ENCODE measurements at regions not wholly inside any gene's neighbourhood (a gene's known extent, or its start where the extent isn't known, plus 50 kb on each side); places are given as distances from the start of the nearest gene placed in this dataset.
"Not testable (repeated sequence)": the region's sequence is repeated elsewhere in the genome, so short reads cannot be mapped to it uniquely, and the experiment has no call there.

DNA sequence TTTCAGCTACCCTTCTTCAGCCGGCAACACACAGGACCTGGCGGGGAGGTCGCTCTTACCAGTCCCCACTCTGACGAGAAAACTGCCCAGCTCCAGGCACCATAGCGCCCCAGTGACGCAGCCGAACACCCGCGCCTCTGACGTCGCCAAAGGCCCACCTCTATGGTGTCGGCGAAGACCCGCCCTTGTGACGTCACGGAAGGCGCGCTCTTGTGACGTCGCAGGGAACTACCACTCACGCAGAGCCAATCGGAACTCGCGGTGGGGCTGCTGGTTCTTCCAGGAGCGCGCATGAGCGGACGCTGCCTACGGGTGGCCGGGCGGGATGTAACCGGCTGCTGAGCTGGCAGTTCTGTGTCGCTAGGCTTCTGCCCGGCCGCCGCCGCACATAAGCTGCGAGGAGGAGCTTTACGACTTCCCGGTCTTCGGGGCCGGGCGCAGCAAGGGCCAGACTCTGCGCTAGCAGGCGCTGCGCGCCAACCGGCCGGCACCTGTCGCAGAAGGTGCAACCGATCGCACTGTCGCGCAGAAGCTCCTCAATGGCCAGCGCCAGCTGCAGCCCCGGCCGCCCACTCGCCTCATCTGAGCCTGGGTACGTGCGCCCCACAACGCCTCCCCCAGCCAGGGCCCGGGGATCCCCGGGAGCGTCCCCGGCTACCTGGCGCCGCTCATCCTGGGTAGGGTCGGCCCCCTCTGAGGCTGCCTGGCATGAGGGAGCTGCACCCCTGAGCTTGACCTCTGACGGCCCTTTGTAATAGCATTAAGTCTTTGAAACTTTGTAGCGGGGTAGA, 121.3 kb upstream of the FBXO28 start:
- DNase-seq (ENCODE audit: low read depth) = peak; percentile 98

DNA sequence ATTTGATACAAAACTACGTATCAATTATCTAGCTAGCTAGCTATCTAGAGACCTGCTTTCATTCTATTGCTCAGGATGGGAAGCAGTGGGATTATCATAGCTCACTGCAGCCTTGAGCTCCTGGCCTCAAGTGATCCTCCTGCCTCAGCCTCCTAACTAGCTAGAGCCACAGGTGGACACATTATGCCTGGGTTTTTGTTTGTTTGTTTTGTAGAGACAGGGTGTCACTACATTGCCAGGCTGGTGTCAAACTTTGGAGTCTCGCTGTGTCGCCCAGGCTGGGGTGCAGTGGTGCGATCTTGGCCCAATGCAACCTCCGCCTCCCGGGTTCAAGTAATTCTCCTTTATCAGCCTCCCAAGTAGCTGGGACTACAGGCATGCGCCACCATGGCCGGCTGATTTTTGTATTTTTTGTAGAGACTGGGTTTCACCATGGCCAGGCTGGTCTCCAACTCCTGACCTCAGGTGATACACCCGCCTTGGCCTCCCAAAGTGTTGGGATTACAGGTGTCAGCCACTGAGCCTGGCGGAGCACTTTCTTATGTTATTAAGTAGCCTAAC, 122.5 kb upstream of the FBXO28 start:
- DNase-seq (ENCODE audit: low read depth) = not testable (repeated sequence)

DNA sequence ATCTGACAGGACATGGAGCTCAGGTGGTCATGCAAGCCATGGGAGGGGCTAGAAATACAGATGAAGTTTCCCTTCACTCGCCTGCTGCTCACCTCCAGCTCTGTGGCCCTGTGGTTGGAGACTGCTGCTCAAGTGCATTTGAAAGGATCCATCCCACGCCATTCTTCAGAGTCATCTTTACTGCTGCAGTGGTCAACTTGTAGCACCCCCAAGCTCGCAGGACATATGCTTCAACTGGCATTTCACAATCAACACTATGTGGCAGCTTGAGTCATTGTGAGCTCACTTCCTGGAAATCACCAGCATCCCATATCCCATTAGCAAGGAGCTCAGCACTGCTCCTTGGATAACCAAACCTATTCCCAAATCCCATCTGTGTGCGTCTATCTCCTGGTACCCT, 116.2 kb upstream of the TP53BP2 start:
- DNase-seq (ENCODE audit: low read depth) = peak; percentile 63

DNA sequence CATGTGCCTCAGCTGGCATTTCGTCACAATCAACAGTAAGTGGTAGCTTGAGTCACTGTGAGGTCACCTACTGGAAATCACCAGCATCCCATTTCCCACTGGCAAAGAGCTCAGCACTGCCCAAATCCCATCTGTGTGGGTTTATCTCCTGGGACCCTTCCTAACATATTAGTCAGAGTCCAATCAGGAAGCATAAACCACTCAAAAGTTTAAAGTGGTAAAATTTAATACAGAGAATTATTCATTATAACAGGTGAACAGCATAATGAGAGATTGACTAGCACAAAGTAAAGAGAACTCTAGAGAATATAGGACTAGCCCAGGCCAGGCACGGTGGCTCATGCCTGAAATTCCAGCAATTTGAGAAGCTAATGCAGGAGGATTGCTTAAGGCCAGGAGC, 107.1 kb upstream of the TP53BP2 start:
- DNase-seq (ENCODE audit: low read depth) = peak; percentile 65

DNA sequence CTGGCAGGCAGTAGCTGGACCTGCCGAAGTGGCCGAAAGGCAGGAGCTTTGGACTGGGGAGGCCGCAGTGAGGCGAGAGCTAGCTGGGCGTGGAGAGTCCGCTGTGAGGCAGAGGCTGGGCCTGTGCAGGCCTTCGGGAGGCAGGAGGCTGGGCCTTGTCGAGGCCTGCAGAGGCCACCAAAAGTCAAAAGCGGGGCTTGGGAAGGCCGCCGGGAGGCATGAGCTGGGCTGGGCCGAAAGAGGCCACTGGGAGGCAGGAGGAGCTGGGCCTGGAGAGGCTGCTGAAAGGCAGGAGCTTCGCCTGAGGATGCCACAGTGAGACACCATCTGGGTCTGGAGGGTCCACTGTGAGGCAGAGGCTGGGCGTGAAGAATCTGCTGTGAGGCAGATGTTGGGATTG, 105.8 kb upstream of the TP53BP2 start:
- DNase-seq (ENCODE audit: low read depth) = not testable (repeated sequence)

DNA sequence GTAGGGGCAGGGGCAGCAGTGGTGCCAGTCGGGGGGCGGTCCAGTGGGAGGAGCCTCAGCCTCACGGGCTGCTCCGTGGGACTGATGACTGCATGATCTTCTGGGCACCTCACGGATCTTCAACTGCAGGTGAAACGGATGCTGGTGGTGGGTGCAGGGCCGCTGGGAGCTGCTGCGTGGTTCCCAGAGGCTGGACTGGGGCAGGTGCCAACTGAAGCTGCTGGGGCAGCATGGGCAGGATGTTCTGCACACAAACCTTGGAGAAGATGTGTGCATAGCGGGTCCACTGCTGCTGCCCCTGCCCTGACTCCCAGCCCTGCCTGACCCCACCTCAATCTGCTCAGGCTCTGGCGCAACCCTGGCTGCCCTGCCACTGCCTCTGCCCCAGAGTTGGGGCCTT, 104.2 kb upstream of the TP53BP2 start:
- not testable (repeated sequence) for DNase-seq (ENCODE audit: low read depth)

DNA sequence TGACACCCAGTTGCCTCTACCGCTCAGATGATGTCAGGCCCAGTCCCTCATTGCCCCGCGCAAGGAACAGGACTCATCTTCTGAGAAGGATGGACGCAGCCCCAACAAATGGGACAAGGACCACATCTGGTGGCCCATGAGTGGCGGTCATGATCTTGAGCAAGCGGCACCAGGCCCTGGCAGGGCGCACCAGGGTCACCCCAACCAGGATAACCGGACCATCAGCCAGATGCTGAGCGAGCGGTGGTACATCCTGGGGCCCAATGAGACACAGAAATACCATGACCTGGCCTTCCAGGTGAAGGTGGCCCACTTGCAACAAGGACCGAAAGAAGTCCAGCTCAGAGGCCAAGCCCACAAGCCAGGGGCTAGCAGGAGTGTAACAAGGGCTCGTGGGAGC, 102.3 kb upstream of the TP53BP2 start:
- not testable (repeated sequence) for DNase-seq (ENCODE audit: low read depth)

DNA sequence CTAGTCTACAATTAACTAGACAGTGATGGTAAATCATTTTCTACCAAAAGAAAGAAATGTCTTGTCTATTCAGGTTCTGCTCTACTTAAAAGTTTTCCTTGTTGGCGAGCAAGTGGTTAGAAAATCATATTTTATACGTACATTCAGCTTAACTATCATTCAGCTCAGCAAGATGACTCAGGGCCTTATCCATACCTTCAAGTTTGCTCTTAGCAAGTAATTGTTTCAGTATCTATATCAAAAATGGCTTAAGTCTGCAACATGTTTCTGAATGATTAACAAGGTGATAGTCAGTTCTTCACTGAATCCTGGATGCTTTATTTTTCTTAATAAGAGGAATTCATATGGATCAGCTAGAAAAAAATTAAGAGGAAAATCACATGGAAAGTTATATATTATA, 90.8 kb upstream of the TP53BP2 start:
- DNase-seq (ENCODE audit: low read depth) = not testable (repeated sequence)

DNA sequence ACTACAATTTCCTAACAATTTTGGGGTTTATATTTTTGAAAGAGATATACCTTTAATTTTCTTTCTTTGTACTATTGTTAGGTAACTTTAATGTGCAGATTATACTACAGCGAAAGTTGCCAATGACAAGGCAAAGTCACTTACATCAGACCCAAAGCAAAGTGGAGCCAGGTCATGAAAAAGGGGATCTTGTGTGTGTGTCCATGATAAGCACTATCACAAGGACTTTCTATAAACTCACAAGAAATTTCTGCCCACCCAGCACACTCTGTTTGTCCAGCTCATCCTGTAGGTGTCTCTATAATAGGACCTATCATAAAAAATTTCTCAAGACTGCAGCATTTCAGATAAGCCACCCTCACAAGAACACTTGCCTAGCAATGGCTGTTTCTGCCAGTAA, 85.7 kb upstream of the TP53BP2 start:
- DNase-seq (ENCODE audit: low read depth) = not testable (repeated sequence)

DNA sequence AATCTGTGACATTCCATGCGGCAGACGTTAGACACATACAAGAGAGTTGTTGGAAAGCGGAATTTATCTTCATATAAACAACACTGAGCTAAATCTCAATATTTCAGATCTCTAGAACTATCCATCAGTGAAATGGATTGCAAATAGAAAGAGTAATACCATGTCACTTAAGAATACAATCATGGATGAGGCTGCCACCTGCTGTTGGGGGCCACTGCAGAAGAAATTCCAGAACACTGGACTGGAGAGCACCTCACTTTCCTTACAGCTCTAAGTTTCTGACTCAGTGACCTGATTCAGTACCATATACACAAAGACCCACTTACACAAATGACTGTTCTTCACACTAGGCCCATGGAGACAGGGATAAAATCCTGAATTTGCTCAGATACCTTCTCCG, 75.1 kb upstream of the TP53BP2 start:
- not testable (repeated sequence) for DNase-seq (ENCODE audit: low read depth)

DNA sequence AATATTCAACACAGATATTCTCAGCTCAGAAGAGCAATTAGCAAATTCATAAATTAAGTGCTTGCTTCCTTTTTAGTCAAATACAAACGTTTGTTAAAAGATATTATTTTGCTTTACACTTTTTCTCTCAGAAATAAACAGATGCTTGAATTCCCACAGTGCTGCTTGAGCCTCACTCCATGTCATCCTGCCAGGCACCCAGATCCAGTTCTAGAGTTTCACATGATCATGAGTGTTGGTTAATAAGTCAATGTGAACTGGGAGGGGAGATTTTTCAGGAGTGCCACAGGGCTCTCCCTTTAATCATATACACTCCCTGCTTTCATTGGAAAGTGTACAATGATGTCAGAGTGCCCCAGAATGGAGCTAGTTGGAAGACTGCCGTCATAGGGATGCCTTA, 69.7 kb upstream of the TP53BP2 start:
- not testable (repeated sequence) for DNase-seq (ENCODE audit: low read depth)

DNA sequence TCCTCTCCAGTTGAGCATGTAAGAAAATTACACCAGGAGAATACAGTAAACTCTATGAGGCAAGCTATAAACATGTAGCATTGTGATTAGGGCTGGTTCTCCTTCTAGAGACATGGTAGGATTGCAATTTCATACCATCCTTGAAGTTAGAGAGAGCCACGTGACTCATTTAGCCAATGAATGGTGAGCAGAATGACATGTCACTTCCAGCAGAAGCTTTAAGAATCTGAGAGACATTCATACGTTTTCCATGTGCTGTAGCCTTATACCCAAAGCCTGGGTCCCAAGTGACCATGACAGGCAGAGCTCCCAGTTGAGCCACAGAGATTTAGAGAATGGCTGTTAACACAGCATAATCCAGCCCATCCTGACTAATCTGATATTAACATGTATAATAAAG, 68.0 kb upstream of the TP53BP2 start:
- not testable (repeated sequence) for DNase-seq (ENCODE audit: low read depth)

DNA sequence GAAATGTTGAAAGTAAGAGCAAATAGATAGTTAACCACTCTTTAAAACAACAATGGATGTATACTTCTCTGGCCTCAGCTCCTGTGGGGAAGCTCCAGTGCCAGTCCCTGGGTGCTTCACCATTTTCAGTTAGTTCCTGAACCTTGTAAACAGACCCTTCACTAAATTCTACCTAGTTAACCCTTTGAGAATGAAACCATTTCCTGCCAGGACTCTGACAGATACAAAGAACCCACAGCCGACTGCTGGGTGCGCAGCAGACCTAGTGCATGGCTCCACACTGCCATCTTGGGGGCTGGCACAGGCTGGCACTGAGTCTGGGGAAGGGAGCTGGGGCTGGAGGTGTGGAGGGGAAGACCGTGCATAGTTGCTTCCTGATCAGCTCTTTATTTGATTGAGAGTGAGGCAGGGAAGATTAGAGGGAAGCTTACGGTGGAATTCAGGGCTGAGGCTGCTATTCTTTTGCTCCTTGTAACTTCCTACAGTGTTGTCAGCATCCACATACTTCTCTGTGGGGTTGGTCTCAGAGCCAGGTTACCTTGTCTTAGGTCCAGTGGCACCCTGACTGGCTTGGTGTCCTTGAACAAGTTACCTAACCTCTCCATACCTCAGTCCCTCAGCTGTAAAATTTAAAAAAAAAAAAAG, 62.3 kb upstream of the TP53BP2 start:
- not testable (repeated sequence) for DNase-seq (ENCODE audit: low read depth)

DNA sequence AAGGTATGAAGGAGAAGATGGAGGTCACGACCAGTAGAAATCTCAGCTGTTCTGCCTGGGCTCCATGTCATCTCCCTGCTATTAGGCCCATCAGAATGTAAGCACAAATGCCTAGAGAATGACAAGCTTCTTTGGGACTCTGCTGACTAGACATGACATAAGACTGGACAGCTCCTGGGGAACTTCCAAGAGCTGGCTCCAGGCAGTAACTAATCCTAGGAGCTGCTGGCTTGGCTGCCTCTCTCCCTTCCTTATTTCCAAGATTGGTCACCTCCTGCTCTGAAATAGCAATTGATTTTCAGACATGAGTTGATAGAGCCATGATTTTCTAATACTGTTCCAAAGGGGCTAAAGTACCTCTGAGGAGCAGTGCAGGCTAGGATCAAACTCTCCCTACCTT, 57.5 kb upstream of the TP53BP2 start:
- DNase-seq (ENCODE audit: low read depth) = not testable (repeated sequence)

DNA sequence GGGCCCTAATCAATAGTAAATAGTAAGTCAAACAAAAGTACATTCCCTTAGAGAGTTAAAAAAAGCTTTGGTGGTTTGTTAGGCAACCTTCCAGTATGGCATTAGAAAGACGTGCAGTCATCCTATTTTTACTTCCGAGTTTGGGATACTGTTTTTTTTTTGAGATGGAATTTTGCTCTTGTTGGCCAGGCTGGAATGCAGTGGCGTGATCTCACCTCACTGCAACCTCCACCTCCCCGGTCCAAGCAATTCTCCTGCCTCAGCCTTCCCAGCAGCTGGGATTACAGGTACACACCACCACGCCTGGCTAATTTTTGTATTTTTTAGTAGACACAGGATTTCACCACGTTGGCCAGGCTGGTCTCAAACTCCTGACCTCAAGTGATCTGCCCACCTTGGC, 54.0 kb upstream of the TP53BP2 start:
- DNase-seq (ENCODE audit: low read depth) = not testable (repeated sequence)

DNA sequence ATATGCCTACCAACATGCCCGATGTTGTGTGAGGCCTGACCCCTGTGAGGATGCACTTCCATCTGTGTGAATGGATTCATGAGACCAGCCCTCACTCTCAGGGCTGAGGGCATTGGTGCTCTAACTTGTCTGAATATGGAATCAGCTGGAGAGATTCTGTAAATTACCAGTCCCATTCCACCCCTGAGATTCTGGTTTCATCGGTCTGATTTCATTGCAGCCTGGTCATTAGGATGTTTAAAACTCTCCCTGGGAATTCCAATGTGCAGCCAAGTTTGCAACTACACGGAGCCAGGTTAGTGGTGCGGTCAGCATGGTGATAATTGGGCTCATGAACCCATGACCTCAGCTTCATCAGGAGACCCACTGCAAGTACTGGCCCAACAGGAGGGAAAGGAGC, 51.4 kb upstream of the TP53BP2 start:
- DNase-seq (ENCODE audit: low read depth) = not testable (repeated sequence)

DNA sequence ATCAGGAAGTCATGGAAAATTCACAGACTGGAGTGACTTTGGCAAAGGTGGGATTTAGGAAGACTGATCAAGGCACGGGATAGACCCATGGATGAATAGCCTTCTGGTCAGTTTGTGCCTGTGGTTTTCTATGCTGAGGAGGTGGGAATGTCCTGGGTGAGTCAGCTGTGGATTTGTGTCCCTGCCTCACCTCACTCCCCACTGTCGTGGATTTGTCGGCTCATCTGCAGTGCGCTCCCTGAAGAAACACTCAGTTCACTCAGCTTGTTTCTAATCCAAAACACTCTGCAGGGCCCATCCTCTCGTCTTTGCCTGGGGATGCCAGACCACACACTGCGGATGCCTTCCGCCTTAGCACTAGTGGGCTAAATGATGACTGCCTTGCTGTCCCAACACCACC, 50.2 kb upstream of the TP53BP2 start:
- DNase-seq (ENCODE audit: low read depth) = not testable (repeated sequence)

All from LHCN-M2 (cell line).